Left lung (tissue), 4 donors: ENCODE measurements at regions not wholly inside any gene's neighbourhood (a gene's known extent, or its start where the extent isn't known, plus 50 kb on each side); places are given as distances from the start of the nearest gene placed in this dataset.
"Not testable (repeated sequence)": the region's sequence is repeated elsewhere in the genome, so short reads cannot be mapped to it uniquely, and the experiment has no call there.

Source experiments
- ATAC-seq: fragments of 200-7000 bp; cut with Tn5 transposase; one replicate; pipeline ENCODE4 v1.9.1; 2020; ENCODE audit warnings: moderate library complexity
- DNase-seq, 4 donors: peaks; one replicate each; pipeline ENCODE4 v3.0.0-alpha.2; 2013 to 2020
- H3K27ac ChIP-seq, 2 donors: fragments of 200-600 bp; sonication (generic) in 1 of 2; one replicate each; pipeline versions ENCODE4 v1.5.0 to v1.8.0; 2020 to 2021
- H3K27me3 ChIP-seq, 2 donors: fragments of 200-600 bp; sonication (generic) in 1 of 2; one replicate each; pipeline versions ENCODE4 v1.5.0 to v1.8.0; 2020 to 2021
- H3K36me3 ChIP-seq, 2 donors: fragments of 200-600 bp; sonication (generic) in 1 of 2; one replicate each; pipeline versions ENCODE4 v1.5.0 to v1.8.0; 2020 to 2021
- H3K4me1 ChIP-seq, 2 donors: fragments of 200-600 bp; one replicate each; pipeline ENCODE4 v1.8.0; 2021
- H3K4me3 ChIP-seq, 2 donors: fragments of 200-600 bp; sonication (generic) in 1 of 2; one replicate each; pipeline versions ENCODE4 v1.5.0 to v1.8.0; 2020 to 2021; ENCODE audit warnings: mild to moderate bottlenecking in 1 of 2
- H3K9me3 ChIP-seq, 2 donors: fragments of 200-600 bp; sonication (generic) in 1 of 2; one replicate each; pipeline versions ENCODE4 v1.5.0 to v1.8.0; 2020 to 2021
- intact Hi-C, 2 donors: fragments of 100-400 bp; cut with DNase I; formaldehyde crosslinking; loops; one replicate each; pipeline versions ENCODE4 v1.11.2 to v1.14.2; 2022
- TF ChIP-seq, protein P1 (sequence below), 2 donors: fragments of 200-600 bp; sonication (generic) in 1 of 2; IDR thresholded peaks; one replicate each; pipeline versions ENCODE4 v1.5.0 to v1.8.0; 2021; ENCODE audit warnings: antibody characterized with exemption in 2 of 2
- donor health status: DM: no; HTN: yes; CAD: no.
- donor health status: DM: no; HTN: no; CAD: no.

- ATAC-seq (no peak), DNase-seq (no peak)
- Histone ChIP-seq H3K4me3 (no peak overlapping the region), H3K9me3 (no peaks in the 10 kb centered on the region), H3K4me1 (no peaks in the 10 kb centered on the region), H3K27me3 (no peaks in the 10 kb centered on the region), H3K36me3 (no peaks in the 10 kb centered on the region), H3K27ac (no peak overlapping the region)
- TF ChIP-seq, protein P1, sequence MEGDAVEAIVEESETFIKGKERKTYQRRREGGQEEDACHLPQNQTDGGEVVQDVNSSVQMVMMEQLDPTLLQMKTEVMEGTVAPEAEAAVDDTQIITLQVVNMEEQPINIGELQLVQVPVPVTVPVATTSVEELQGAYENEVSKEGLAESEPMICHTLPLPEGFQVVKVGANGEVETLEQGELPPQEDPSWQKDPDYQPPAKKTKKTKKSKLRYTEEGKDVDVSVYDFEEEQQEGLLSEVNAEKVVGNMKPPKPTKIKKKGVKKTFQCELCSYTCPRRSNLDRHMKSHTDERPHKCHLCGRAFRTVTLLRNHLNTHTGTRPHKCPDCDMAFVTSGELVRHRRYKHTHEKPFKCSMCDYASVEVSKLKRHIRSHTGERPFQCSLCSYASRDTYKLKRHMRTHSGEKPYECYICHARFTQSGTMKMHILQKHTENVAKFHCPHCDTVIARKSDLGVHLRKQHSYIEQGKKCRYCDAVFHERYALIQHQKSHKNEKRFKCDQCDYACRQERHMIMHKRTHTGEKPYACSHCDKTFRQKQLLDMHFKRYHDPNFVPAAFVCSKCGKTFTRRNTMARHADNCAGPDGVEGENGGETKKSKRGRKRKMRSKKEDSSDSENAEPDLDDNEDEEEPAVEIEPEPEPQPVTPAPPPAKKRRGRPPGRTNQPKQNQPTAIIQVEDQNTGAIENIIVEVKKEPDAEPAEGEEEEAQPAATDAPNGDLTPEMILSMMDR (IDR thresholded peaks at IDR 0.05): no peak
- intact Hi-C loops: no loop called here
Measured at GRCh38 chr3:124336067-124336656, 344.2 kb upstream of the ROPN1 start.

DNA sequence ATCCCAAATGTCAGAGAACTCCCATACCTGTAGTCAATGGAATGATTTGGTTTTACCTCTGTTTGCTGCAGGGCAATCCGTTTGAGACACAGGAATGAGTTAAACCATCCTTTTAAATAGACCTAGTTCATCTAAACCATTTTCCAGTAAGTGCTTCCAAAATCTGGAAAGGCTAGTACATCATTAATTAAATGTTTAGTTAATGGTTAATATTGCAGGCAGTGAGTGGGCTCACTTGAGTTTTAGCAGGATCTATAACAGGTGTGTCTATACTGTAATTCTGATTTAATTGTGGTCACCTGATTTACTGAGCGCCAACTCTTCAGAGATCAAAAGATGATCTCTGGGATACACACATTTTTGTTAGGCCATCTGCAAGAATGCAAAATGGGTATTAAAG, 353.9 kb upstream of the ROPN1 start:
- Histone ChIP-seq H3K9me3 (no peaks in the 10 kb centered on the region), H3K27ac (no peak overlapping the region), H3K36me3 (no peaks in the 10 kb centered on the region), H3K27me3 (no peaks in the 10 kb centered on the region), H3K4me1 (no peaks in the 10 kb centered on the region), H3K4me3 (no peak overlapping the region)
- no peak for ATAC-seq
- TF ChIP-seq, protein P1 (IDR thresholded peaks at IDR 0.05): no peak
- no peak for DNase-seq
- intact Hi-C loops: no loop called here

- DNase-seq (no peak), ATAC-seq (no peak)
- Histone ChIP-seq H3K9me3 (no peaks in the 10 kb centered on the region), H3K27me3 (no peaks in the 10 kb centered on the region), H3K36me3 (no peaks in the 10 kb centered on the region), H3K4me3 (no peak overlapping the region), H3K4me1 (peaks cover 0 to under 1% of the 10 kb centered on the region in 2 donors), H3K27ac (no peak overlapping the region)
- intact Hi-C loops: no loop called here
- TF ChIP-seq, protein P1 (IDR thresholded peaks at IDR 0.05): no peak
Measured at GRCh38 chr3:124346487-124346886, 354.6 kb upstream of the ROPN1 start.

DNA sequence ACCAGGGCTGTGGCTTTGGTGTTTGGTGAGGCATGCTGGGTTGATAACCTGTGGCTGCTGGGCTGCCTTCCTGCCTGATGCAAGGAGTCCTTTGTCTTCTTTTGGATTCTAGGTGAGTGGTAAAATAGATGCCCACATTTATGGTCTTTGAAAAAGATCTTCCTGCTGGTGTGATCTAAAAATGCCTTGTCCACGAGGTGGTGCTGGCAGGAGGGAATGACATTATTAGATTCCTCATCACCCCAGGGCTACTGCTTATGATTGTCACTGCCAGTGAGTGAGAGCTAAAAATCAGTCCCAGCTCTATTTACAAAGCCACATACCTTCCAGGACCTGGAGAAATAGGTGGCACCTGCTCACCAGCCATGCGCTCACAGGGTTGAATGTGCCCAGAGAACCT, 355.5 kb upstream of the ROPN1 start:
- Histone ChIP-seq H3K27me3 (no peaks in the 10 kb centered on the region), H3K4me3 (no peak overlapping the region), H3K4me1 (peaks cover 0 to 8% of the 10 kb centered on the region in 2 donors), H3K27ac (no peak overlapping the region), H3K9me3 (no peaks in the 10 kb centered on the region), H3K36me3 (no peaks in the 10 kb centered on the region)
- intact Hi-C loops: no loop called here
- TF ChIP-seq, protein P1 (IDR thresholded peaks at IDR 0.05): no peak
- no peak for ATAC-seq
- no peak for DNase-seq

- H3K4me1 ChIP-seq, DNase-seq, H3K4me3 ChIP-seq, H3K9me3 ChIP-seq, intact Hi-C loops, ATAC-seq, H3K27ac ChIP-seq, H3K27me3 ChIP-seq, H3K36me3 ChIP-seq: not testable (repeated sequence)
Measured at GRCh38 chr3:124348555-124348954, 356.6 kb upstream of the ROPN1 start.
